Fibroblast of lung (primary cell): ENCODE measurements at regions not wholly inside any gene's neighbourhood (a gene's known extent, or its start where the extent isn't known, plus 50 kb on each side); places are given as distances from the start of the nearest gene placed in this dataset.

Experiments
- DNase-seq, 2 donors: peaks; one replicate each; pipeline versions ENCODE4 v3.0.0 to v3.0.0-alpha.2; 2010; ENCODE audit warnings: low read depth in 2 of 2
- H2AFZ ChIP-seq: 2 replicates; pipeline ENCODE4 v1.5.1; 2012; ENCODE audit warnings: low read length, control low read depth, inconsistent platforms
- H3K27ac ChIP-seq: 2 replicates; pipeline ENCODE4 v1.5.1; 2011; ENCODE audit warnings: low read length, control low read depth; ENCODE audit not compliant: insufficient read depth
- H3K27me3 ChIP-seq: 2 replicates; pipeline ENCODE4 v1.5.1; 2011; ENCODE audit warnings: mild to moderate bottlenecking, low read length; ENCODE audit not compliant: control insufficient read depth, insufficient read depth
- H3K36me3 ChIP-seq: 2 replicates; pipeline ENCODE4 v1.5.1; 2011; ENCODE audit warnings: low read length; ENCODE audit not compliant: control insufficient read depth, insufficient read depth
- H3K4me1 ChIP-seq: 2 replicates; pipeline ENCODE4 v1.5.1; 2011; ENCODE audit warnings: low read length; ENCODE audit not compliant: control insufficient read depth, insufficient read depth; ENCODE audit errors: extremely low read depth
- H3K4me2 ChIP-seq: 2 replicates; pipeline ENCODE4 v1.5.1; 2011; ENCODE audit warnings: low read length, control low read depth; ENCODE audit not compliant: insufficient read depth; ENCODE audit errors: extremely low read depth
- H3K4me3 ChIP-seq, 4 experiments: fragments of 200-600 bp in 1 of 4; sonication (generic) in 1 of 4; replicated peaks in 1 of 4; 2 replicates each; pipeline ENCODE4 v1.5.1; 2011 to 2016; ENCODE audit warnings: low read length in 4 of 4, low read depth in 3 of 4, mild to moderate bottlenecking in 3 of 4, control low read depth in 2 of 4, inconsistent platforms in 1 of 4, mixed read lengths in 1 of 4; ENCODE audit not compliant: insufficient read depth in 1 of 4; ENCODE audit errors: control extremely low read depth in 1 of 4
- H3K79me2 ChIP-seq: 2 replicates; pipeline ENCODE4 v1.5.1; 2012; ENCODE audit warnings: mild to moderate bottlenecking, low read length, inconsistent platforms; ENCODE audit not compliant: control insufficient read depth, insufficient read depth
- H3K9ac ChIP-seq: 2 replicates; pipeline ENCODE4 v1.5.1; 2011; ENCODE audit warnings: mild to moderate bottlenecking, low read length, control low read depth; ENCODE audit not compliant: insufficient read depth
- H3K9me3 ChIP-seq: 2 replicates; pipeline ENCODE4 v1.5.1; 2012; ENCODE audit warnings: low read depth, low read length; ENCODE audit not compliant: control insufficient read depth, insufficient read depth
- H4K20me1 ChIP-seq: 2 replicates; pipeline ENCODE4 v1.5.1; 2011; ENCODE audit warnings: low read length; ENCODE audit not compliant: control insufficient read depth, insufficient read depth; ENCODE audit errors: extremely low read depth
- EZH2 ChIP-seq: IDR thresholded peaks from 2 replicates; pipeline ENCODE4 v1.5.1; 2012; ENCODE audit warnings: low read length, control low read depth, mild to moderate bottlenecking; ENCODE audit errors: missing control alignments
- TF ChIP-seq, protein P1 (sequence below), 2 donors: IDR thresholded peaks in 1 of 2; conservative IDR thresholded peaks in 1 of 2; 1 replicate in 1 of 2; 2 replicates in 1 of 2; pipeline ENCODE4 v1.5.1; 2011 to 2012; ENCODE audit warnings: low read length in 2 of 2, control low read depth in 1 of 2, inconsistent platforms in 1 of 2, low read depth in 1 of 2, mild to moderate bottlenecking in 1 of 2

DNA sequence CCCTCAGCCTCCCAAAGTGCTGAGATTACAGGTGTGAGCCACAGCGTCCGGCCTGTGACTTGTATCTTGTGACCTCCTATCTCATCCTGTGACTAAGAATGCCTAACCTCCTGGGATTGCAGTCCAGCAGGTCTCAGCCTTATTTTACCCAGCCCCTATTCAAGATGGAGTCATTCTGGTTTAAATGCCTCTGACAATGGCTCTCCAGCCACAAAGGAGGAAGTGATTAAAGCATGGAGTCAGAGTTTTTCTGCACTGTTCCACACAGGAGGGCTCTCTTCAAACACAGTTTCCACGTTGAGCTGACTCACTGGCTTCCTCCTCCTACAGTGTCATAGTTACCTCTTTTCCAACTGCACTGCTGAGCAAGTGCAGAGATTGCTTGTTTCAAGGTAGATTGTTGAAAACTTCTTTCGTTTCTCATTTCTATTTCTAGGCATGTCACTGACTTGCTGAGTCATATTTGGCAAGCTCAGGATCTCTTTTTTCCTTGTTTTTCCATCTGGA is 383.8 kb downstream of the PCNX1 start:
- H3K27me3 ChIP-seq: no peaks in the 10 kb centered on the region
- H4K20me1 ChIP-seq: no peaks in the 10 kb centered on the region
- H3K4me1 ChIP-seq: no peaks in the 10 kb centered on the region
- no peaks in the 10 kb centered on the region for H3K9me3 ChIP-seq
- no peak overlapping the region for H3K4me3 ChIP-seq
- TF ChIP-seq, protein P1, sequence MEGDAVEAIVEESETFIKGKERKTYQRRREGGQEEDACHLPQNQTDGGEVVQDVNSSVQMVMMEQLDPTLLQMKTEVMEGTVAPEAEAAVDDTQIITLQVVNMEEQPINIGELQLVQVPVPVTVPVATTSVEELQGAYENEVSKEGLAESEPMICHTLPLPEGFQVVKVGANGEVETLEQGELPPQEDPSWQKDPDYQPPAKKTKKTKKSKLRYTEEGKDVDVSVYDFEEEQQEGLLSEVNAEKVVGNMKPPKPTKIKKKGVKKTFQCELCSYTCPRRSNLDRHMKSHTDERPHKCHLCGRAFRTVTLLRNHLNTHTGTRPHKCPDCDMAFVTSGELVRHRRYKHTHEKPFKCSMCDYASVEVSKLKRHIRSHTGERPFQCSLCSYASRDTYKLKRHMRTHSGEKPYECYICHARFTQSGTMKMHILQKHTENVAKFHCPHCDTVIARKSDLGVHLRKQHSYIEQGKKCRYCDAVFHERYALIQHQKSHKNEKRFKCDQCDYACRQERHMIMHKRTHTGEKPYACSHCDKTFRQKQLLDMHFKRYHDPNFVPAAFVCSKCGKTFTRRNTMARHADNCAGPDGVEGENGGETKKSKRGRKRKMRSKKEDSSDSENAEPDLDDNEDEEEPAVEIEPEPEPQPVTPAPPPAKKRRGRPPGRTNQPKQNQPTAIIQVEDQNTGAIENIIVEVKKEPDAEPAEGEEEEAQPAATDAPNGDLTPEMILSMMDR (conservative IDR thresholded peaks at IDR 0.05 in 1 of 2, IDR thresholded peaks at IDR 0.05 in 1 of 2; ENCODE audit: low read depth in 1 of 2, low read length in 2 of 2): no peak
- TF ChIP-seq EZH2: no peak
- peak overlapping the region; percentile 82 for H2AFZ ChIP-seq
- H3K4me2 ChIP-seq: peak overlapping the region; percentile 54
- H3K9ac ChIP-seq: no peak overlapping the region
- no peaks in the 10 kb centered on the region for H3K36me3 ChIP-seq
- no peaks in the 10 kb centered on the region for H3K79me2 ChIP-seq
- no peak overlapping the region for H3K27ac ChIP-seq
- peak; percentile 54 to 93 for DNase-seq

- H3K27ac ChIP-seq: no peak overlapping the region
- H3K9ac ChIP-seq: no peak overlapping the region
- no peaks in the 10 kb centered on the region for H3K79me2 ChIP-seq
- no peak overlapping the region for H3K4me3 ChIP-seq
- H3K4me2 ChIP-seq: no peak overlapping the region
- DNase-seq: no peak
- H3K36me3 ChIP-seq: no peaks in the 10 kb centered on the region
- H3K4me1 ChIP-seq: no peaks in the 10 kb centered on the region
- TF ChIP-seq EZH2: no peak
- TF ChIP-seq, protein P1 (conservative IDR thresholded peaks at IDR 0.05 in 1 of 2, IDR thresholded peaks at IDR 0.05 in 1 of 2; ENCODE audit: low read depth in 1 of 2, low read length in 2 of 2): no peak
- no peaks in the 10 kb centered on the region for H4K20me1 ChIP-seq
- no peaks in the 10 kb centered on the region for H3K9me3 ChIP-seq
- H2AFZ ChIP-seq: no peak overlapping the region
- H3K27me3 ChIP-seq: no peaks in the 10 kb centered on the region
These were observed 388.9 kb downstream of the PCNX1 start for GRCh38 chr14:71296184-71296583.

GRCh38 chr14:71300566-71301330 is 393.5 kb downstream of the PCNX1 start:
- DNase-seq: peak; percentile 22 to 78
- Histone ChIP-seq H3K27ac (no peak overlapping the region), H3K27me3 (no peaks in the 10 kb centered on the region)

More at GRCh38 chr14:71300566-71301330, 393.5 kb downstream of the PCNX1 start:
- Histone ChIP-seq H3K79me2 (no peaks in the 10 kb centered on the region), H4K20me1 (no peaks in the 10 kb centered on the region), H3K4me1 (no peaks in the 10 kb centered on the region), H3K9ac (no peak overlapping the region), H2AFZ (no peak overlapping the region), H3K9me3 (peaks cover 1% of the 10 kb centered on the region), H3K4me3 (no peak overlapping the region), H3K36me3 (no peaks in the 10 kb centered on the region), H3K4me2 (no peak overlapping the region)
- no peak for TF ChIP-seq EZH2
- TF ChIP-seq, protein P1 (conservative IDR thresholded peaks at IDR 0.05 in 1 of 2, IDR thresholded peaks at IDR 0.05 in 1 of 2; ENCODE audit: low read depth in 1 of 2, low read length in 2 of 2): no peak
